GM04504 (cell line): ENCODE measurements at regions not wholly inside any gene's neighbourhood (a gene's known extent, or its start where the extent isn't known, plus 50 kb on each side); places are given as distances from the start of the nearest gene placed in this dataset.

Source experiments
- DNase-seq: peaks from one replicate; pipeline ENCODE4 v3.0.0-alpha.2; 2012; ENCODE audit warnings: low read depth

- peak; percentile 34 for DNase-seq
Observed at GRCh38 chr5:68379275-68380036, 163.9 kb downstream of the PIK3R1 start.

- DNase-seq: no peak
Observed at GRCh38 chr5:68380078-68380477, 164.5 kb downstream of the PIK3R1 start.

GRCh38 chr5:68381060-68381459, 165.5 kb downstream of the PIK3R1 start:
- no peak for DNase-seq

- no peak for DNase-seq
Observed at GRCh38 chr5:68381909-68382308, 166.4 kb downstream of the PIK3R1 start.

- DNase-seq: no peak
Observed at GRCh38 chr5:68382640-68383039, 167.1 kb downstream of the PIK3R1 start.

- DNase-seq: no peak
Observed at GRCh38 chr5:68383888-68384310, 168.3 kb downstream of the PIK3R1 start.

GRCh38 chr5:68384936-68385594, 169.5 kb downstream of the PIK3R1 start:
- no peak for DNase-seq

- DNase-seq: no peak
Observed at GRCh38 chr5:68385936-68386335, 170.4 kb downstream of the PIK3R1 start.

GRCh38 chr5:68387074-68387796, 171.7 kb downstream of the PIK3R1 start:
- no peak for DNase-seq

GRCh38 chr5:68389618-68390017, 174.1 kb downstream of the PIK3R1 start:
- no peak for DNase-seq

GRCh38 chr5:68392617-68393016, 177.1 kb downstream of the PIK3R1 start:
- no peak for DNase-seq

- DNase-seq: no peak
Observed at GRCh38 chr5:68395302-68395701, 179.7 kb downstream of the PIK3R1 start.

- no peak for DNase-seq
Observed at GRCh38 chr5:68395926-68396511, 180.5 kb downstream of the PIK3R1 start.

- DNase-seq: no peak
Observed at GRCh38 chr5:68396722-68397121, 181.2 kb downstream of the PIK3R1 start.

GRCh38 chr5:68398146-68398812, 182.7 kb downstream of the PIK3R1 start:
- DNase-seq: no peak

GRCh38 chr5:68403301-68403700, 187.7 kb downstream of the PIK3R1 start:
- no peak for DNase-seq

GRCh38 chr5:68404246-68404645, 188.7 kb downstream of the PIK3R1 start:
- no peak for DNase-seq

GRCh38 chr5:68405026-68405684, 189.6 kb downstream of the PIK3R1 start:
- no peak for DNase-seq

GRCh38 chr5:68405784-68406743, 190.5 kb downstream of the PIK3R1 start:
- DNase-seq: no peak

GRCh38 chr5:68406767-68407241, 191.2 kb downstream of the PIK3R1 start:
- no peak for DNase-seq
